GM23248 (cell line): ENCODE measurements at regions not wholly inside any gene's neighbourhood (a gene's known extent, or its start where the extent isn't known, plus 50 kb on each side); places are given as distances from the start of the nearest gene placed in this dataset.

Experiments used
- DNase-seq: peaks from one replicate; pipeline ENCODE4 v3.0.0-alpha.2; 2015
- H2AFZ ChIP-seq: fragments of 200-600 bp; sonication (generic); 2 replicates; pipeline ENCODE4 v1.6.1; 2016; ENCODE audit warnings: antibody characterized with exemption
- H3F3A ChIP-seq: fragments of 200-600 bp; sonication (generic); 2 replicates; pipeline ENCODE4 v1.6.1; 2016; ENCODE audit warnings: mild to moderate bottlenecking, antibody characterized with exemption, mixed run types; ENCODE audit not compliant: insufficient read depth
- H3K27ac ChIP-seq: fragments of 200-600 bp; sonication (generic); 2 replicates; pipeline ENCODE4 v1.5.1; 2016; ENCODE audit warnings: mild to moderate bottlenecking
- H3K27me3 ChIP-seq: fragments of 200-600 bp; sonication (generic); replicated peaks from 2 replicates; pipeline ENCODE4 v1.6.1; 2016; ENCODE audit warnings: mild to moderate bottlenecking; ENCODE audit not compliant: insufficient read depth
- H3K36me3 ChIP-seq: fragments of 200-600 bp; sonication (generic); 2 replicates; pipeline ENCODE4 v1.6.1; 2016; ENCODE audit warnings: low read depth, mild to moderate bottlenecking
- H3K4me1 ChIP-seq: fragments of 200-600 bp; sonication (generic); 2 replicates; pipeline ENCODE4 v1.6.1; 2016; ENCODE audit warnings: mild to moderate bottlenecking; ENCODE audit not compliant: insufficient read depth
- H3K4me2 ChIP-seq: fragments of 200-600 bp; sonication (generic); one replicate; pipeline ENCODE4 v1.6.1; 2016; ENCODE audit warnings: mild to moderate bottlenecking; ENCODE audit not compliant: unreplicated experiment
- H3K4me3 ChIP-seq: fragments of 200-600 bp; sonication (generic); 2 replicates; pipeline ENCODE4 v1.5.1; 2016; ENCODE audit warnings: mild to moderate bottlenecking
- H3K79me2 ChIP-seq: fragments of 200-600 bp; sonication (generic); 2 replicates; pipeline ENCODE4 v1.6.1; 2016; ENCODE audit warnings: mild to moderate bottlenecking; ENCODE audit not compliant: insufficient read depth
- H3K9ac ChIP-seq: fragments of 200-600 bp; sonication (generic); 2 replicates; pipeline ENCODE4 v1.6.1; 2016; ENCODE audit warnings: mild to moderate bottlenecking
- H3K9me2 ChIP-seq: fragments of 200-600 bp; sonication (generic); 2 replicates; pipeline ENCODE4 v1.6.1; 2016; ENCODE audit warnings: mixed run types, mild to moderate bottlenecking, moderate library complexity; ENCODE audit not compliant: insufficient read depth
- H3K9me3 ChIP-seq: fragments of 200-600 bp; sonication (generic); one replicate; pipeline ENCODE4 v1.6.1; 2017; ENCODE audit warnings: low read depth
- H4K20me1 ChIP-seq: fragments of 200-600 bp; sonication (generic); 2 replicates; pipeline ENCODE4 v1.6.0; 2016; ENCODE audit not compliant: insufficient read depth
- EZH2 ChIP-seq: fragments of 200-600 bp; sonication (generic); IDR thresholded peaks from 2 replicates; pipeline ENCODE4 v1.6.1; 2018; ENCODE audit warnings: antibody characterized with exemption, mild to moderate bottlenecking; ENCODE audit not compliant: insufficient read depth, poor library complexity, severe bottlenecking
- EZH2phosphoT487 ChIP-seq: fragments of 200-600 bp; sonication (generic); IDR thresholded peaks from 2 replicates; pipeline ENCODE4 v1.6.1; 2018; ENCODE audit warnings: antibody characterized with exemption, moderate library complexity, mild to moderate bottlenecking, low read depth; ENCODE audit not compliant: insufficient read depth
- WGBS, 2 experiments: methylation state at CpG; one replicate each; pipeline ENCODE4 v1.1.6; 2015 to 2017; ENCODE audit warnings: low lambda C conversion rate in 2 of 2, low coverage in 1 of 2; ENCODE audit errors: missing lambda C conversion rate in 2 of 2; 5-methylcytosine and 5-hydroxymethylcytosine counted together
- in situ Hi-C: fragments of 300-500 bp; cut with MboI; formaldehyde crosslinking; loops from 2 replicates; pipeline ENCODE4 v1.15.0; 2020

DNA sequence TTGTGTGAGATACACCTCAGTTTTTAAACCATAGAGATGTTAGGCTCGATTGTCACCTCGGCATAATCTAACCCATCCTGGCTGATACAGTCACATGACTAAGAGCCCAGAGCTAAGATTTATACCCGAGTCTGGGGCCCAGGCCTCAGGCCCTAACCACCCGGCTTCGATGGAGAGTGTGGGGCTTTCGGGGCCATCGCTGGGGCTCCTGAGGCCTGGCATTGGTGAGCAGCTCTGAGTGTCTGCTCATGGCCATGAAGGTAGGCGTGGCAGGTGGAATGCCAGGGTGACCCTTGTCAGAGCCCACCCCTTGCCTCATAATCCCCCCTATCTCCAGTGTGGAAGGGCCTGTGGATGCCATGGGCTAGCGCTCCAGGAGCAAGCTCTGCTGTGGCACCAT is 164.3 kb downstream of the BMP7 start:
- Histone ChIP-seq H4K20me1 (no peaks in the 10 kb centered on the region), H3K4me1 (no peaks in the 10 kb centered on the region), H3K27ac (no peak overlapping the region), H3K9me2 (no peaks in the 10 kb centered on the region), H3F3A (no peaks in the 10 kb centered on the region), H2AFZ (no peak overlapping the region), H3K79me2 (no peaks in the 10 kb centered on the region), H3K9me3 (no peaks in the 10 kb centered on the region), H3K4me2 (no peak overlapping the region), H3K9ac (no peak overlapping the region), H3K4me3 (no peak overlapping the region), H3K36me3 (no peaks in the 10 kb centered on the region), H3K27me3 (peaks cover 55% of the 10 kb centered on the region)
- in situ Hi-C loops, result no loop called here
- WGBS, 2 experiments, result 63 to 65% methylated on average over 9 of the region's 9 CpGs
- no peak for DNase-seq
- TF ChIP-seq EZH2 (no peak), EZH2phosphoT487 (no peak)

DNA sequence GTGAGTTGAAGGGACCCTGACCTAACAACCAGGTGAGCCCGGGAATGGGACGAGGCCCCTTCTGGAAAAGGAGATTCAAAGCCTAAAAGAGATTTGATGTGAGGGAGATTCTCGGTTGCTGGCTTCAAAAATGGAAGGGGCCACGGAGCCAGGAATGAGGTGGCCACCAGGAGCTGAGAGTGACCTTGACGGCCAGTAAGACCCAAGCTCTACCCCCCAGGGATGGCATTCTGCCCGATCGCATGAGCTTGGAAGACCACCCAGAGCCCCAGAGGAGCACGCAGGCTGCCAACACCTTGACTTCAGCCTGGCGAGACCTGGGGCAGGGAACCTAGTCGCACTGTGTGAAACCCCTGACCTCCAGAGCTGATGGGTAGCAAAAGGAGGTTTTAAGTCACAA is 163.9 kb downstream of the BMP7 start:
- H3K27ac ChIP-seq, result no peak overlapping the region
- no peak for TF ChIP-seq EZH2
- TF ChIP-seq EZH2phosphoT487, result no peak
- DNase-seq, result no peak
- no peak overlapping the region for H3K9ac ChIP-seq
- WGBS, 2 experiments, result 69 to 71% methylated on average over 10 of the region's 10 CpGs
- no peaks in the 10 kb centered on the region for H3K9me2 ChIP-seq
- H3K36me3 ChIP-seq, result no peaks in the 10 kb centered on the region
- H3K79me2 ChIP-seq, result no peaks in the 10 kb centered on the region
- H2AFZ ChIP-seq, result no peak overlapping the region
- no peaks in the 10 kb centered on the region for H4K20me1 ChIP-seq
- H3K27me3 ChIP-seq, result peaks cover 55% of the 10 kb centered on the region
- H3K4me3 ChIP-seq, result no peak overlapping the region
- H3K9me3 ChIP-seq, result no peaks in the 10 kb centered on the region
- no peak overlapping the region for H3K4me2 ChIP-seq
- in situ Hi-C loops, result no loop called here
- H3F3A ChIP-seq, result no peaks in the 10 kb centered on the region
- no peaks in the 10 kb centered on the region for H3K4me1 ChIP-seq

DNA sequence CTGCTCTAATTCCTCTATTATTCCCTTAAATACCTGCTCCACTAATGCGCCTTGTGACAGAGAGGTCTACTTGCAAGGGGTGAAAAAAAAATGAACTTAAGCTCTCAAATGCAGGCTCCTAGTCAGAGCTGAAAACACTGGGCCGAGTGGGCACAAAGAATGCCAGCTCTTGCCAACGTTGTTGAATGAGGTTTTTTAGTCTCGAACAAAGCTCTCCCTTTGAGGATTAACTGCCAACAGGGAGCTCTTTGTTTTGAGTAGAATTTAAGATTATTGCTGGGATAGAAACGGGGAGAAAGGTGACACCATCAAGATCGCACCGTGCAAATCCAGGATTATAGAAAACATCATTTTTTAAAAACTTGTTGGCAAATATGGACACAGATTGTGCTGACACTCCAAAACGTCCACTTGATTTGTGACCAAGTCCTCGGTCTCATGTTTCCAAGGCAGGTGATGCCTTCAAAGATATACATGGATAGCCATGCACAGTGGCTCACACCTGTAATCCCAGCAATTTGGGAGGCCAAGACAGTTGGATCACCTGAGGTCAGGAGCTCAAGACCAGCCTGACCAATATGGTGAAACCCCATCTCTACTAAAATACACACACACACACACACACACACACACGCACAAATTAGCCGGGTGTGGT is 163.2 kb downstream of the BMP7 start:
- Histone ChIP-seq H3K9me3 (no peaks in the 10 kb centered on the region), H3F3A (no peaks in the 10 kb centered on the region), H3K9me2 (no peaks in the 10 kb centered on the region), H3K79me2 (no peaks in the 10 kb centered on the region), H3K9ac (no peak overlapping the region), H3K4me1 (no peaks in the 10 kb centered on the region), H3K36me3 (no peaks in the 10 kb centered on the region), H3K4me2 (no peak overlapping the region), H3K27me3 (peaks cover 58% of the 10 kb centered on the region), H3K27ac (no peak overlapping the region), H2AFZ (no peak overlapping the region), H4K20me1 (no peaks in the 10 kb centered on the region), H3K4me3 (no peak overlapping the region)
- WGBS, 2 experiments, result 42 to 47% methylated on average over 11 of the region's 11 CpGs
- no peak for DNase-seq
- no peak for TF ChIP-seq EZH2
- no peak for TF ChIP-seq EZH2phosphoT487
- in situ Hi-C loops, result no loop called here

GRCh38 chr20:57104113-57104512 is 162.3 kb downstream of the BMP7 start:
- no peak overlapping the region for H2AFZ ChIP-seq
- no peak overlapping the region for H3K27ac ChIP-seq
- no peaks in the 10 kb centered on the region for H3K9me3 ChIP-seq
- no peaks in the 10 kb centered on the region for H4K20me1 ChIP-seq
- TF ChIP-seq EZH2 (no peak), EZH2phosphoT487 (no peak)
- H3K4me3 ChIP-seq, result no peak overlapping the region
- no peak for DNase-seq
- H3K79me2 ChIP-seq, result no peaks in the 10 kb centered on the region
- H3K27me3 ChIP-seq, result peaks cover 62% of the 10 kb centered on the region
- no peak overlapping the region for H3K4me2 ChIP-seq
- no peak overlapping the region for H3K9ac ChIP-seq
- H3K4me1 ChIP-seq, result no peaks in the 10 kb centered on the region
- WGBS, 2 experiments, result 68 to 69% methylated on average over 11 of the region's 11 CpGs
- no peaks in the 10 kb centered on the region for H3F3A ChIP-seq
- in situ Hi-C loops, result no loop called here
- no peaks in the 10 kb centered on the region for H3K36me3 ChIP-seq
- no peaks in the 10 kb centered on the region for H3K9me2 ChIP-seq

- 5 to 6% methylated on average over 13 of the region's 13 CpGs for WGBS, 2 experiments
Measured at GRCh38 chr20:57104651-57105204, 161.7 kb downstream of the BMP7 start.

More at GRCh38 chr20:57104651-57105204, 161.7 kb downstream of the BMP7 start:
- Histone ChIP-seq H2AFZ (no peak overlapping the region), H3K9ac (no peak overlapping the region), H3K27ac (no peak overlapping the region), H3K27me3 (peaks cover 62% of the 10 kb centered on the region), H3K9me2 (no peaks in the 10 kb centered on the region), H3K36me3 (no peaks in the 10 kb centered on the region), H3K9me3 (no peaks in the 10 kb centered on the region), H3F3A (no peaks in the 10 kb centered on the region), H3K4me2 (no peak overlapping the region), H3K79me2 (no peaks in the 10 kb centered on the region), H3K4me3 (no peak overlapping the region), H4K20me1 (no peaks in the 10 kb centered on the region), H3K4me1 (no peaks in the 10 kb centered on the region)
- TF ChIP-seq EZH2phosphoT487 (no peak), EZH2 (no peak)
- DNase-seq, result no peak
- in situ Hi-C loops, result no loop called here
